GM18502 (cell line): ENCODE measurements at regions not wholly inside any gene's neighbourhood (a gene's known extent, or its start where the extent isn't known, plus 50 kb on each side); places are given as distances from the start of the nearest gene placed in this dataset.
"Not testable (repeated sequence)": the region's sequence is repeated elsewhere in the genome, so short reads cannot be mapped to it uniquely, and the experiment has no call there.

Experiments used
- ATAC-seq: cut with Tn5 transposase; IDR thresholded peaks from one replicate; pipeline ENCODE4 v1.9.1; 2021; ENCODE audit warnings: mild to moderate bottlenecking; ENCODE audit not compliant: unreplicated experiment, poor library complexity

- ATAC-seq, result no peak
These were observed 137.6 kb upstream of the ESX1 start for GRCh38 chrX:104392350-104392749.

DNA sequence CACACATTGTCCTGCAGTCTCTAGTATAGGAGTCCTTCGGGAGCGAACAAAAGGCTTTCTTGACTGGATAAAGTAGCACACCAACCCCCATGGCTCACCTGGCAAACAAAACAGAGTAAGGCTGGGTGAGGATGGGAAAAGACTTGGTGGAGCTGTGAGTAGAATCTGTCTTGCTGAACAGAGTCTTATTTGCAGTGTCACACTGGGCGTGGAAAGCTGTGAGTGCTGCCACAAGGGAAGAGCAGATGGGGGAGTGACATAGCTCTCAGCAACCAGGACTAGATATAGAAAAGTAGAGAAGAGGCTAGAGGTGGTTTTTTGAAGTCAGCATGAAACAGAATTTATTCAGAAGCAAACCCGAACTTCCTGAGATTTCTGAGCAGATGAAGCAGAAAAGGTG is 137.2 kb upstream of the ESX1 start:
- no peak for ATAC-seq

DNA sequence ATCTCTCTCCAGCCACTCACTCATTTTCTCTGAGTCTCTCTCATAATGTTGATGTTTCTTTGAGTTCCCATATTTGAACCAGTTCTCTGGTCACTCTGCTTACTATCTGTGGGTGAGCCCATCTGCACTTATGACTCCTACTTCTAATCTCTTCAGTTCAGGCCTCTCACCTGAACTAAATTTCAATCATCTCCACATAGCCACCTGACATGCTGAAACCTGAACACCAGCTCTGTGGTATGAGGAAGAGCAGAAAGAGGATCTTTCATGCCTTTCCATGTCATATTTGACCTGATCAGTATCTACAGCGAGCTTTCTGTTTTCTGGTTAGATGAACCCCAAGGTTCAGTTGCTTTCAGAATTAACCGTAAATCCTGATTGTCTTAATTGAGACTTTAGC is 122.2 kb upstream of the ESX1 start:
- ATAC-seq, result no peak

GRCh38 chrX:104372547-104372946 is 117.8 kb upstream of the ESX1 start:
- ATAC-seq, result no peak

- ATAC-seq, result no peak
These were observed 115.4 kb upstream of the ESX1 start for GRCh38 chrX:104370089-104370488.

GRCh38 chrX:104360774-104361173 is 106.0 kb upstream of the ESX1 start:
- ATAC-seq, result not testable (repeated sequence)

GRCh38 chrX:104359124-104359523 is 104.4 kb upstream of the ESX1 start:
- ATAC-seq, result no peak

DNA sequence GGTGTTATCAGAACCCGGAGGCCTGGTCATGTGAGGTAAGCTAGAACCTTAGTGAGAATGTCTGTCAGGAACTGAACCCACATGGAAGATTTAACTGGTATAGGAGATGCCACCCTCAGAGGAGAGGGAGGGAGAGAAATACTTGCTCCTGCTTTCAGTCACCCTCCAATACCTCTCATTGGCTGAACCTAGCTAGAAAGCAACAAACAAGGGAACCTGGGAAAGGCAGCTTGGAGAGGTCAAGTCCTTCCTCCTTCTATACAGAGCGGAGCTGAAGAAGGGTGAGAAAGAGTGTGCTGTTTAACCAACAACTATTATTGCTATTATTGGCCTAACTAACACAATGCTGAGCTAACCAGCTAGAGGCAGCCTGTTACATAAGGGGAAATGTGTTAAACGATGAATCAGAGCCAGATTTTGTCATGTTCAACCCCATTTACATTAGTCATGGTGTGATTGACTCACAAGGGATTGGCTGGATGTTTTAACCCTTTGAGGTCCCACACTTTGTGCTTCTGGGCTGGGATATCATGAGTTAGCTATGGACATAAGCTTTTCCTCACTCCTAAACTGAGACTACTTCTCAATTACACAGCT is 96.5 kb upstream of the ESX1 start:
- ATAC-seq, result no peak

DNA sequence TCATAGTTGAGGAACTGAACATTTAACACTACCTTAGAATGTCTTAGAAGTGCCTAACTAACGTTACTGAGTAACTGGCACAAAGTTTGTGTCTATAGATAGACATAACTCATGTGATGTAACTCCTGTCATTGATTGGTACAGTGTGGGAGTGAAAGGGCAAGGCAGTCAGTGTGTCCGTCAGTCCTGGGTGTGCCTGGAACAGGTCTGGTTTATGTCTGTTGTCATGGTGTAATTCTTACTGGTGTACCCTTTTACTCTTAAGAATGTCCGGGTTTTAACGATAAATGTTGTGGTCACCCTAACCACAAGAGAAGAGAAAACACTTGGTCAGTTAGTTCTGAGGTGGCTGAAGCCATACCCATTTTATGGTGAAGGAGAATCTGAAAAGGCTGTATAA is 93.1 kb upstream of the ESX1 start:
- no peak for ATAC-seq

DNA sequence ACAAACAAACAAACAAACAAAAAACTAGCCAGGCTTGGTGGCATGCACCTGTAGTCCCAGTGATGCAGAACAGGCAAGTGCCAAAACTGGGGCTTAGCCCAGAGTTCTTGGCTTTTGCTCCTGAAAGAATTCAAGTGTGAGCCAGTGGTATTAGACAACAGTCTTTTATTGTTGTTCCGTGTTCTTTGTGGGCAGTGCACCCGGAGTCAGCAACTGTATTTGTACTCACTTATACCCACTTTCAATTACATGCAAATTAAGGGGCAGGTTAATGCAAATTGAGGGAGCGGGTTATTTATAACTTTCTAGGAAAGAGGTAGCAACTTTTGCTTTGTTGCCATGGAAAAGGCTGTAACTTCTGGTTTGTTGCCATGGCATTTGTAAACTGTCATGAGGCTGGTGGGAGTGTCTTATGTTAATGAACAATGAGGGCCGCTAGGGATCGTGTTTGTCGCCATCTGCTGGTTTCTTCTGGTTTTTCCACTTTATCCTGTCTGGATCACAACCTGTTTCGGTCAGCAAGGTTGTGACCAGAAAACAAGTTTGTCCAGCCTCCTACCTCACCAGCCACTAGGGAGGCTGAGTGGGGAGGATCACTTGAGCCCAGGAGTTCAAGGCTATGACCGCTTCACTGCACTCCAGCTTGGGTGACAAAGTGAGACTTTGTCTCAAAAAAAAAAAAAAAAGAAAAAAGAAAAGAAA is 88.8 kb upstream of the ESX1 start:
- peak; percentile 91 for ATAC-seq

DNA sequence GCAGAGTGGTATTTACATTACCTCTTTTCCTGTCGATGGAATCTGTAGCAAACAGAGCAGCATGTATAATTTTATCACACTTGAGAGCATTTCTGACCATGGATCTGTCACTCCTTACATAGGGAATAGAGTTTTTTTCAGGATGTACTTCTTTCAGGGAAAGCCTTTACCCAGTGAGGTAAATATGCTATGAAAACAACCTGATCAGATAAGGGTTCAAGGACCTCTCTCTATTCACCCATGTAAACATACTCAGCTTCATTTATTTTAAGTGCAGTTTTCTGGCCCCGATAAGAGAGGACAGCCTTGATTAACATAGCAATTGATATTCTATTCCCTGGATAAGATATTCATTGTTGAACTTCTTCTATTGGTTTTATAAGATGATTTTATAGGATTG is 87.3 kb upstream of the ESX1 start:
- no peak for ATAC-seq

DNA sequence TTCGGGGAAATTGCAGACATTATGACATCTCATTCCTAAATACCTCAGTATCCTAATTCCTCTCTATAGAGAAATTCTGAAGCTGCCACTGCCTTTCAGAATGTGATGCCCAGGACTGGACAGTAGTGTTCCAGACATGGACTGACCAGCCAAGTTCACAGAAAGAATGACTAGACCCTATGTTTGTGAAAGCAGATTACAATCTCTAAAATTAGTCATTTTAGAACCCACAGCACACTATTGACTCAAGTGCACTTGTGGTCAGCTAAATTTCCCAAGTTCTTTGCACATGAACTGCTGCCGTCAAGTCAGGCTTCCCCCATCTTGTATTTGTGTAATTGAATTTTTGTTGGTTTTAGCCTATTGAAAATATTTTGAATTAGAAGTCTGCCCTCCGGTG is 81.0 kb upstream of the ESX1 start:
- no peak for ATAC-seq

DNA sequence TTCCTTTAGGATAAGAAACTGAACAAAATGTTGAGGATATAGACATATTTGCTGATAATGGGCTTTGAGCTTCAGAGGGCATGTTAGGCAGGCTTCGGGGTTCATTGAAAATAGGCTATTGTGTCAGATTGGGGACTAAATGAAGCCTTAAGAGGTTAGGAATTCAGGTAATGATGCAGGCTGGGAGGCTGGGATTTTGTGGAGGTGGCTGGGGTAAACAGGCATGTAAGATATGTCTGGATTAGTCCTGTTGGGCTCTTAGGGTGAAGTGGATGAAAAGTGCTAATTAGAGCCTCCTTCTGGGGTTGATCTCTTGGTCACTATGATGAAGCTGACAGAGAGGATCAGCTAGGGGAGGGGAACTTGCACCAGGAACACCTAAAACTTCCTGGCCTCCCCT is 80.2 kb upstream of the ESX1 start:
- no peak for ATAC-seq

DNA sequence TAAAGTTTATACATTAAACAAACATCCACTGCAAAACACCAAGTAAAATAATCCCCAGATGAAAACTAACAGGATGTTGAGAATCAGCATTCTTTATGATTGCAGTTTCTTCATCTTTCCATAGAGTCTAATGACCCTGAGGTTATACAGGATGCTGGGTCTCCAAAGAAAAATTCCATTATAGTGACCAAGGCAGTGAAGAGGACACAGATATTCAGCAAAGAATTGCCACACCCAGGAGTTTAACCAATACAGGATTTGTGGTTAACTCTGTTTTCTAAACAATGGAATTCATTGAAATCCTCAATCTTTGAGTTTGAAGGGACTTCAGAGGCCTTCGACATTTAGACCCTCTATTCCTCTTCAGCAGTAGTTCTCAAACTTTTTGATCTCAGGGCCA is 76.2 kb upstream of the ESX1 start:
- no peak for ATAC-seq

DNA sequence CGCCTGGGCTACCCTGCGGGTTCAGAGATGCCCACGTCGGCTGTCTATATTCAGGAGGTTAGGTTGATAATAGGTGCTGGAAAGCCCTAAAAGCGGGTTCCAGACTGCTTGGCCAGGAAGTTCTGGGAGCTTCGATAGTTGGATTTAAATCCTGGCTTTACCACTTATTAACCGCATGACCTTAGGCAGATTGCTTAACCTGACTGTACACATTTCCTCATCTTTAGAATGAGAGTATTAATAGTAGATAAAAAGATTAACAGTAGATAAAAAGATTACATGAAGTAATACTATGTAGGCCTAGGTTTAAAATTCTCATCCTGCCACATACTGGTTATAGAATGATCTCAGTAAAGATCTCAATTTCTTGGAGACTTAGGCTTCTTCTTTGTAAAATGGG is 75.0 kb upstream of the ESX1 start:
- ATAC-seq, result no peak

DNA sequence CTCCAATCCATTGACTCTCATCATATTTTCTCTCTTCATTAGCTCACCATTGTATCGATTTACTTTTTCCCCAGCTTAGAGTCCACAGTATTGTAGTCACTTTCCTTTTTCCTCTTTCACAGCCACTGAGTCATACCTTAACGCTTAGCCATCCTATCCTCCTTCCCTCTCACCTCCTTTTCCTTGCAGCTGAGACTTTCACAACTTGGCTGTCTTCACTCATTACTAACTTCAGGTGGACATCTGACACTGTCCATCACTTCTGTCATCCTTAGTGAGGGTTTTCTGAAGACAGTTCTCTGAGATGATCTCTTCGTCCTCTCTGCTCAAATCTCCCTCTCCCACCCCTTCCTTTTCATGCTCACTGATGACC is 70.5 kb upstream of the ESX1 start:
- no peak for ATAC-seq

- ATAC-seq, result no peak
These were observed 69.9 kb upstream of the ESX1 start for GRCh38 chrX:104324461-104325212.

DNA sequence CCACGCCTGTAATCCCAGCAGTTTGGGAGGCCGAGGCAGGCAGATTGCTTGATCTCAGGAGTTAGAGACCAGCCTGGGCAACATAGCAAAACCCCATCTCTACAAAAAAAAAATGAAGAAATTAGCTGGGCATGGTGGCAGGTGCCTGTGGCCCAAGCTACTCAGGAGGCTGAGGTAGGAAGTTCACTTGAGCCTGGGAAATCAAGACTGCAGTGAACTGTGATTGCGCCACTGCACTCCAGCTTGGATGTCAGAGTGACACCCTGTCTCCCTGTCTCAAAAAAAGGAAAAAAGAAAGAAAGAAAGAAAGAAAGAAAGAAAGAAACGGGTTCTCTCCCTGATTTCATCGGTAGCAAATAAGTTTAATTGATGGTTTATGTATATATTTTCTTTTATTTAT is 64.6 kb upstream of the ESX1 start:
- no peak for ATAC-seq

DNA sequence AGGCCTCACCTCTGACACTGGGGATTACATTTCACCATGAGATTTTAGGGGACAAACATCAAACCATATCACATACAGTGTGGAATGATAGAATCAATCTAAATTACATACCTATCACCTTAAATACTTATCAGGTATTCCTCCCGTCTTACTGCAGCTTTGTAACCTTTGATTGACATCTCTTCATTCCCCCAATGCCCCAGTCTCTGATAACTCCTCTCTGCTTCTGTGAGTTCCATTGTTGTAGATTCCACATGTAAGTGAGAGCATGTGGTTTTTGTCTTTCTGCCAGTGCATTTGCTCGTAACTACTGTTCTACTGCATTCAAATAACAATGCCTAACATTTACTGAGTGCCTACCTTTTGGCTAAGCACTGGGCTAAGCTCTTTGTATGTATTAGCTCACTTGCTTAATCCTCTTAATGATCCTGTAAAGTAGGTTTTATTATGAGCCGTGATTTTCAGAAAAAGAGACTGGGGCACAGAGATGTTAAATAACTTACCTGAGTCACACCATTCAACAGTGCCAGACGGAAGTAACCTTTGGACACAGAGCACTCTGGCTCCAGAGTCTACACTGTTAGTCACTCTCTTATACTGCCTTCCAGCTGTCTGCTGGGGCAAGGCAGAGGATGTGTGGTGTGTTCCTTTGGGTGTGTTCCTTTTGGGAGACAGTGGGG is 63.7 kb upstream of the ESX1 start:
- no peak for ATAC-seq

DNA sequence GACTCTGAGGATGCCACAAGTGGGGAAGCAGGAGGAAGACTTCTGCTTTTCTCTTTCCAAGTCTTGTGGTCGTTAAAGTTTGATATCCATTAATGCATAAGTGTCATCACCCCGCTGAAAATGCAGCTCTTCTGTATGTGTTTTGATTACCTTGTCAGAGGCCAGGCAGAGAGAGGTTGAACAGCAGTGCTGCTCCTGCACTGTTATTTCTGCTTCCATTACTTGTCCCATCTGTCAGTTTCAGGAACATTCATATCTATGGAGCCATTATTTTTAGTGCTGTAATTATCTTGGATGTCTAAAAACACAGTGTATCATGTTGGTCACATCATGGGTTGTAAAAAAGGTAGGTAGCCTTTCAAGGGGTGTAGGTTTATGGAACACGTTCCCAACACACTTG is 62.0 kb upstream of the ESX1 start:
- no peak for ATAC-seq

DNA sequence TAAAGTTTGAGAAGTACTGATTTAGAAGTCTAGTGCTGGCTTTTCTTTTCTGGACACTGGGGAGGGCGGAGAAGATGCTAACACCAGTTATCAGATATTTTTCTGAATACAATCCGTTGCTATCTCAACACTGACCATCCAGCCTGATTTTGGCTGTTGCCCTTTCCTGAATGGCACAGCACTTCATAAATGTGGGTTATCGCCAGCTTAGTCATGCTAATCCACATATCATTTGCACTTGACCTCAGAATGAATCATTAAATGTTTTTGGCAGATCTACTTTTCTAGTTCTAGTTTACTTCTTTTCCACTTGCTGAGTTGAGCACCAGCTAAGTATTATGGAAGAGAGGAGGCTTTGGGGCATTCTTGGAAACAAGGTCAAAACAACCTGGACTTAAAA is 60.8 kb upstream of the ESX1 start:
- ATAC-seq, result no peak
